H9 (cell line): ENCODE measurements at regions not wholly inside any gene's neighbourhood (a gene's known extent, or its start where the extent isn't known, plus 50 kb on each side); places are given as distances from the start of the nearest gene placed in this dataset.

Experiments
- DNase-seq: peaks from one replicate; pipeline ENCODE4 v3.0.0-alpha.2; 2017
- H2AFZ ChIP-seq: one replicate; pipeline ENCODE4 v1.6.1; 2013; ENCODE audit warnings: mild to moderate bottlenecking, low read length, control low read depth, moderate library complexity
- H2AK5ac ChIP-seq: 2 replicates; pipeline ENCODE4 v1.6.1; 2013; ENCODE audit warnings: low read length, control low read depth, mixed read lengths; ENCODE audit not compliant: insufficient read length
- H2BK120ac ChIP-seq: one replicate; pipeline ENCODE4 v1.6.1; 2013; ENCODE audit warnings: low read depth, mild to moderate bottlenecking, low read length, control low read depth, inconsistent platforms; ENCODE audit not compliant: poor library complexity, severe bottlenecking
- H2BK12ac ChIP-seq: 2 replicates; pipeline ENCODE4 v1.6.1; 2013; ENCODE audit warnings: low read length, control low read depth, mixed read lengths, low read depth; ENCODE audit not compliant: insufficient read length
- H2BK15ac ChIP-seq: 2 replicates; pipeline ENCODE4 v1.6.1; 2013; ENCODE audit warnings: low read depth, low read length, control low read depth
- H2BK20ac ChIP-seq: one replicate; pipeline ENCODE4 v1.6.1; 2013; ENCODE audit warnings: low read depth, mild to moderate bottlenecking, low read length, control low read depth, inconsistent platforms; ENCODE audit not compliant: poor library complexity, severe bottlenecking
- H2BK5ac ChIP-seq: 2 replicates; pipeline ENCODE4 v1.6.1; 2013; ENCODE audit warnings: low read length, control low read depth, mixed read lengths; ENCODE audit not compliant: insufficient read length
- H3K14ac ChIP-seq: 2 replicates; pipeline ENCODE4 v1.6.1; 2013; ENCODE audit warnings: low read length, control low read depth; ENCODE audit not compliant: insufficient read depth
- H3K18ac ChIP-seq: 2 replicates; pipeline ENCODE4 v1.6.1; 2013; ENCODE audit warnings: low read depth, mild to moderate bottlenecking, mixed read lengths, low read length, control low read depth; ENCODE audit not compliant: insufficient read length
- H3K23ac ChIP-seq: 2 replicates; pipeline ENCODE4 v1.6.1; 2013; ENCODE audit warnings: low read length, control low read depth, mixed read lengths, low read depth; ENCODE audit not compliant: insufficient read length
- H3K23me2 ChIP-seq: 2 replicates; pipeline ENCODE4 v1.6.1; 2013; ENCODE audit warnings: low read depth, mild to moderate bottlenecking, mixed read lengths, low read length, control low read depth; ENCODE audit not compliant: insufficient read length, poor library complexity, severe bottlenecking
- H3K27ac ChIP-seq: 2 replicates; pipeline ENCODE4 v1.5.1; 2013; ENCODE audit warnings: low read length, control low read depth, mixed read lengths, low read depth; ENCODE audit not compliant: insufficient read length
- H3K27me3 ChIP-seq: 2 replicates; pipeline ENCODE4 v1.6.1; 2013; ENCODE audit warnings: low read length, control low read depth, inconsistent platforms; ENCODE audit not compliant: insufficient read depth
- H3K4ac ChIP-seq: 2 replicates; pipeline ENCODE4 v1.6.1; 2013; ENCODE audit warnings: low read depth, mild to moderate bottlenecking, control low read depth, inconsistent platforms, low read length, moderate library complexity
- H3K4me1 ChIP-seq: 2 replicates; pipeline ENCODE4 v1.6.1; 2013; ENCODE audit warnings: low read length, control low read depth, inconsistent platforms; ENCODE audit not compliant: insufficient read depth
- H3K4me2 ChIP-seq: 2 replicates; pipeline ENCODE4 v1.6.1; 2013; ENCODE audit warnings: low read length, control low read depth, mixed read lengths; ENCODE audit not compliant: insufficient read length, insufficient read depth
- H3K56ac ChIP-seq: 2 replicates; pipeline ENCODE4 v1.6.1; 2013; ENCODE audit warnings: low read depth, mild to moderate bottlenecking, mixed read lengths, low read length, control low read depth; ENCODE audit not compliant: insufficient read length
- H3K79me1 ChIP-seq: 2 replicates; pipeline ENCODE4 v1.6.1; 2013; ENCODE audit warnings: low read depth, mild to moderate bottlenecking, moderate library complexity, low read length, control low read depth, inconsistent platforms; ENCODE audit not compliant: insufficient read depth, poor library complexity, severe bottlenecking
- H3K79me2 ChIP-seq: 2 replicates; pipeline ENCODE4 v1.6.1; 2013; ENCODE audit warnings: low read length, control low read depth, inconsistent platforms; ENCODE audit not compliant: insufficient read depth
- H3K9ac ChIP-seq: 2 replicates; pipeline ENCODE4 v1.6.1; 2013; ENCODE audit warnings: low read length, control low read depth, mixed read lengths; ENCODE audit not compliant: insufficient read length; ENCODE audit errors: extremely low read depth
- H3K9me3 ChIP-seq: one replicate; pipeline ENCODE4 v1.6.1; 2013; ENCODE audit warnings: low read depth, low read length, inconsistent platforms; ENCODE audit not compliant: control insufficient read depth
- H3T11ph ChIP-seq: one replicate; pipeline ENCODE4 v1.6.1; 2013; ENCODE audit warnings: mild to moderate bottlenecking, low read length, control low read depth, inconsistent platforms
- H4K20me1 ChIP-seq: one replicate; pipeline ENCODE4 v1.6.1; 2013; ENCODE audit not compliant: control insufficient read depth, insufficient read length, insufficient read depth
- H4K5ac ChIP-seq: 2 replicates; pipeline ENCODE4 v1.6.1; 2013; ENCODE audit warnings: low read depth, mild to moderate bottlenecking, mixed read lengths, low read length, control low read depth; ENCODE audit not compliant: insufficient read length
- H4K8ac ChIP-seq: replicated peaks from 2 replicates; pipeline ENCODE4 v1.6.1; 2013; ENCODE audit warnings: low read length, control low read depth, mixed read lengths, low read depth; ENCODE audit not compliant: insufficient read length
- H4K91ac ChIP-seq: 2 replicates; pipeline ENCODE4 v1.6.1; 2013; ENCODE audit warnings: low read depth, mild to moderate bottlenecking, moderate library complexity, mixed read lengths, low read length, control low read depth; ENCODE audit not compliant: insufficient read length
- H3K27ac Mint-ChIP-seq, 3 experiments: 2 replicates in 2 of 3; 3 replicates in 1 of 3; pipeline ENCODE4 v1.8.0; 2020 to 2021; ENCODE audit warnings: mixed read lengths in 3 of 3, mild to moderate bottlenecking in 1 of 3, moderate library complexity in 1 of 3
- H3K27me3 Mint-ChIP-seq: 2 replicates; pipeline ENCODE4 v1.8.0; 2021; ENCODE audit warnings: low read depth, mild to moderate bottlenecking, moderate library complexity, mixed read lengths
- H3K36me3 Mint-ChIP-seq, 3 experiments: 2 replicates in 2 of 3; 3 replicates in 1 of 3; pipeline ENCODE4 v1.8.0; 2020 to 2021; ENCODE audit warnings: low read depth in 3 of 3, mixed read lengths in 3 of 3; ENCODE audit not compliant: insufficient read depth in 1 of 3
- H3K4me1 Mint-ChIP-seq, 2 experiments: 2 replicates each; pipeline ENCODE4 v1.8.0; 2020; ENCODE audit warnings: mixed read lengths in 2 of 2
- H3K4me3 Mint-ChIP-seq, 2 experiments: 2 replicates in 1 of 2; 3 replicates in 1 of 2; pipeline ENCODE4 v1.8.0; 2020 to 2021; ENCODE audit warnings: mild to moderate bottlenecking in 2 of 2, mixed read lengths in 2 of 2, moderate library complexity in 1 of 2
- H3K9me3 Mint-ChIP-seq, 2 experiments: 2 replicates in 1 of 2; 3 replicates in 1 of 2; pipeline ENCODE4 v1.8.0; 2020; ENCODE audit warnings: mild to moderate bottlenecking in 2 of 2, mixed read lengths in 2 of 2, moderate library complexity in 1 of 2
- CTCF ChIP-seq: fragments of 200-600 bp; sonication (generic); conservative IDR thresholded peaks from 3 replicates; pipeline ENCODE4 v1.8.0; 2021; ENCODE audit warnings: antibody characterized with exemption, mild to moderate bottlenecking
- WGBS: extraction: QIAGEN DNeasy Blood & Tissue Kit; methylation state at CpG from one replicate; pipeline ENCODE4 v1.1.7; 2013; ENCODE audit warnings: missing lambda C conversion rate, low lambda C conversion rate, mixed read lengths; ENCODE audit not compliant: insufficient read length; ENCODE audit errors: extremely low coverage; 5-methylcytosine and 5-hydroxymethylcytosine counted together

- H3K4me3 Mint-ChIP-seq: no peak overlapping the region; a peak in 1 of 5 replicates
- Histone ChIP-seq H2AK5ac (no peak overlapping the region), H2BK5ac (no peak overlapping the region), H3K4me1 (no peaks in the 10 kb centered on the region), H3K9ac (no peak overlapping the region), H4K91ac (no peak overlapping the region), H2BK15ac (no peak overlapping the region), H3K4ac (no peak overlapping the region), H3K79me2 (no peaks in the 10 kb centered on the region), H3K23ac (no peak overlapping the region), H3K27me3 (no peaks in the 10 kb centered on the region; the same call in 1 of the 2 replicates), H3K9me3 (no peaks in the 10 kb centered on the region), H2BK12ac (no peak overlapping the region), H2BK120ac (no peak overlapping the region), H3K79me1 (no peaks in the 10 kb centered on the region), H4K5ac (no peak overlapping the region), H3K27ac (no peak overlapping the region), H3K23me2 (no peaks in the 10 kb centered on the region), H3K4me2 (no peak overlapping the region), H2BK20ac (no peak overlapping the region), H2AFZ (no peak overlapping the region), H3T11ph (no peak overlapping the region), H3K56ac (no peak overlapping the region), H3K14ac (no peak overlapping the region), H3K18ac (no peak overlapping the region), H4K8ac (no peak overlapping the region), H4K20me1 (no peaks in the 10 kb centered on the region)
- WGBS: 100% methylated on average over 1 of the region's 9 CpGs
- DNase-seq: no peak
- H3K36me3 Mint-ChIP-seq: no peaks in the 10 kb centered on the region
- TF ChIP-seq CTCF: no peak
- no peaks in the 10 kb centered on the region for H3K4me1 Mint-ChIP-seq
- no peak overlapping the region for H3K27ac Mint-ChIP-seq
- no peaks in the 10 kb centered on the region; the same call in 1 of the 2 replicates for H3K27me3 Mint-ChIP-seq
- H3K9me3 Mint-ChIP-seq: peaks cover 0 to 4% of the 10 kb centered on the region in 2 experiments; a peak in 2 of 5 replicates
Observed at GRCh38 chr1:229871078-229871676, 195.9 kb upstream of the GALNT2 start.
